T-helper 2 cell treated with Interferon-gamma antibody and Interleukin-4, amounts not matched to agents 5 μg/mL and 100 μg/mL, for 36 hours (primary cell): ENCODE measurements at regions not wholly inside any gene's neighbourhood (a gene's known extent, or its start where the extent isn't known, plus 50 kb on each side); places are given as distances from the start of the nearest gene placed in this dataset.

ENCODE experiments used
- DNase-seq: peaks from one replicate; pipeline ENCODE4 v3.0.0; 2021; ENCODE audit warnings: low spot score
- H3K27ac Mint-ChIP-seq: one replicate; pipeline ENCODE4 v1.8.0; 2021; ENCODE audit warnings: mild to moderate bottlenecking, mixed read lengths
- H3K27me3 Mint-ChIP-seq: one replicate; pipeline ENCODE4 v1.8.0; 2021; ENCODE audit warnings: low read depth, mixed read lengths
- H3K36me3 Mint-ChIP-seq: one replicate; pipeline ENCODE4 v1.8.0; 2021; ENCODE audit warnings: low read depth, mixed read lengths
- H3K4me1 Mint-ChIP-seq: one replicate; pipeline ENCODE4 v1.8.0; 2021; ENCODE audit warnings: low read depth, mixed read lengths
- H3K4me3 Mint-ChIP-seq: one replicate; pipeline ENCODE4 v1.8.0; 2022; ENCODE audit warnings: mild to moderate bottlenecking, moderate library complexity, mixed read lengths
- H3K9me3 Mint-ChIP-seq: one replicate; pipeline ENCODE4 v1.8.0; 2021; ENCODE audit warnings: mixed read lengths

DNA sequence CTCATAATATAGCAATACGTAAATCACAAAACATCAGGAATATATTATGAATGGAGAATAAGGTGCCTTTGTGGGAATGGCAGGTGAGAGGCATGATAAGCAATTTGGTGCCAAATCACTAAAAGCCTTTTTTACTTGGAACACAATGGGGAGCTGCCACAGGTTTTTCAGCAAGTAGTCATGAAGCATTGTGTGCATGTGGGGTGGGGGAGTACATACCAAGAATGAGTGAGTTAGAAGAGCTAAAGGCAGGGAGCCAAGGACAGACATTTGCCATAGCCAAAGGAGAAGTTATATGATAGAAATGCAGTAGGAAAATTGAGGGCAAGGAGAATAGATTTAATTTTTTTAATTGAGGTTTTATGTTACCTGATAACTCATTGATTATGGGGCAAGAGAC is 445.0 kb upstream of the SMC2 start:
- Mint-ChIP-seq H3K4me1 (no peaks in the 10 kb centered on the region), H3K4me3 (no peak overlapping the region), H3K36me3 (no peaks in the 10 kb centered on the region), H3K27ac (no peak overlapping the region), H3K9me3 (no peaks in the 10 kb centered on the region), H3K27me3 (no peaks in the 10 kb centered on the region)
- no peak for DNase-seq

DNA sequence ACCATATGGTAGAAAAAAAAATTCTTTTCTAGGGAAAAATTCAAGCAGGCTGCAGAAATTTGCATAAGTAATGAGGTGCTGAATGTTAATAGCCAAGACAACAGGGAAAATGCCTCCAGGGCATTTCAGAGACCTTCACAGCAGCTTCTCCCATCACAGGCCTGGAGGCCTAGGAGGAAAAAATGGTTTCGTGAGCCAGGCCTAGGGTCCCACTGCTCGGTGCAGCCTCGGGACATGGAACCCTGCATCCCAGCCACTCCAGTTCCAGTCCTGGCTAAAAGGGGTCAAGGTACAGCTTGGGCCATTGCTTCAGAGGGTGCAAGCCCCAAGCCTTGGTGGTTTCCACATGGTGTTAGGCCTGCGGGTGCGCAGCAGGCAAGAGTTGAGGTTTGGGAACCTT is 436.0 kb upstream of the SMC2 start:
- Mint-ChIP-seq H3K4me1 (no peaks in the 10 kb centered on the region), H3K4me3 (no peak overlapping the region), H3K27me3 (no peaks in the 10 kb centered on the region), H3K9me3 (peaks cover 14% of the 10 kb centered on the region), H3K36me3 (no peaks in the 10 kb centered on the region), H3K27ac (no peak overlapping the region)
- no peak for DNase-seq

DNA sequence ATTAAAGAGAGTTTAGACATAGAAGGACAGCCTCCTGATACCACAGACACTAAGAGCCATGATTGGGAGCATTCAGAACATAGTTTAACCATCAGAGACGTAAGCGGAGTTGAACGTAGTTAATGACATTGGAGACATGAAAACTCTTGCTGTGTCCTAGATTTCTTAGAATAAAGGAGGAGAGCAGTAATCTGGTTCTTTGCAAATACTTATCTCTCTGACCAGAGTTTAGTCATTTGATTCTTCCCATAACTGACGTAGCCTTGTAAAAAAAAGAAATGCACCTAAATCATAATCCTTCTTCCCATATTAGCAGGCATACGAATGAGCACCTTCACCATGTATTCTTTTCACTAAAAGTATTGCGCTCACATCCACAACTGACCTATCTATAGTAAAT is 433.3 kb upstream of the SMC2 start:
- Mint-ChIP-seq H3K9me3 (peaks cover 14% of the 10 kb centered on the region), H3K27ac (no peak overlapping the region), H3K4me1 (no peaks in the 10 kb centered on the region), H3K27me3 (no peaks in the 10 kb centered on the region), H3K4me3 (no peak overlapping the region), H3K36me3 (no peaks in the 10 kb centered on the region)
- DNase-seq, result no peak

DNA sequence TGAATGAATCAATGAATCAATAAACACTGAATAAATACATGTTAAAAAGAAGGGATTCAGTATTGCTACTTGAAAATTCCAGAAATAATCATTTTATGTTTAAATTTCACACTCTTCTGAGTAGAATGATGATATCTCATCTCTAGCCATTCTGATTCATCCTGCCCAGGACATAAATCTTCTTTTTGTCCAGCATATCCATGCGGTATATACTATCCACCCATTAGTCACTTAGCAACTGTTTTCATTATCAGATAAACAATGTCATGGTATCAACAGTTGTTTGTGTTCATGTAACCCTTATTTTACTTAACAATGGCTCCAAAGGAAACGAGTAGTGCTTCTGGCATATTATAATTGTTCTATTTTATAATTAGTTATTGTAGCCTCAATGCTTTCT is 432.4 kb upstream of the SMC2 start:
- H3K9me3 Mint-ChIP-seq, result peaks cover 14% of the 10 kb centered on the region
- no peak overlapping the region for H3K4me3 Mint-ChIP-seq
- H3K36me3 Mint-ChIP-seq, result no peaks in the 10 kb centered on the region
- no peaks in the 10 kb centered on the region for H3K27me3 Mint-ChIP-seq
- no peaks in the 10 kb centered on the region for H3K4me1 Mint-ChIP-seq
- H3K27ac Mint-ChIP-seq, result no peak overlapping the region
- DNase-seq, result no peak

DNA sequence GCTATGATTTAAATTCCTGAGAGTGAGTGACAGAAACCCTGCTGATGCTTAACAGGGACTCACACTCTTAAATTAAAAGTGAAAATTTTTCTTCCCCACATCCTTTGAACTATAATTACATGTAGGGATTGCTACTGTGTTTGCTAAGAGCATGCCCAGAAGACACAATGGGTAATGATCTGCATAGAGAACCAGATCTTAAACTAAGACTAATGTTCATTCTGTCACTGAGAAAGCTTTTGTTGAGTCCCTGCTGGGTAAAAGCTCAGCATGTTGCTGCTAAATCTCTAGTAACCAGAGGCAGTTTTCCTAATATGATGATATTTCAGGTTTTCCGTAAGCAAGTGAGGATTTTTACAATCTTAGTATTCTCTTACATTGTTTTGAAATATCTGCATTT is 424.8 kb upstream of the SMC2 start:
- H3K4me3 Mint-ChIP-seq, result no peak overlapping the region
- no peak overlapping the region for H3K27ac Mint-ChIP-seq
- H3K4me1 Mint-ChIP-seq, result no peaks in the 10 kb centered on the region
- no peaks in the 10 kb centered on the region for H3K9me3 Mint-ChIP-seq
- no peak for DNase-seq
- H3K27me3 Mint-ChIP-seq, result no peaks in the 10 kb centered on the region
- no peaks in the 10 kb centered on the region for H3K36me3 Mint-ChIP-seq

DNA sequence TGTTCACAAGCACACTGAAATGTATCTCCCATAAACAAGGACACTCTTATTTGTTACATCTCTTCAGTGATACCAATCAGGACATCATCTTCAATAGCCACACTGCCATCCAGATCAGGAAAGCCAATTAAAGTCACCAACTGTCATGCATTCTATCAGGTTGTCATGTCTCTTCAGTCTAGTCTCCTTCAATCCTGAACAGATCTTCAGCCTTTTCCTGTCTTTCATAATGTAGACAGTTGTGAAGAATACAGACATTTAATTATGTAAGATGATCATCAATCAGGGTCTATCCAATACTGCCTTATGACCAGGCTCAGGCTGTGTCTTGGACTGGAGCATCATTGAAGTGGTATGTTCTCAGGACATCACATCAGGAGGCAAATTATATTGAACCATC is 419.8 kb upstream of the SMC2 start:
- H3K4me1 Mint-ChIP-seq, result no peaks in the 10 kb centered on the region
- H3K9me3 Mint-ChIP-seq, result peaks cover 4% of the 10 kb centered on the region
- H3K27ac Mint-ChIP-seq, result no peak overlapping the region
- no peak for DNase-seq
- H3K4me3 Mint-ChIP-seq, result no peak overlapping the region
- no peaks in the 10 kb centered on the region for H3K36me3 Mint-ChIP-seq
- H3K27me3 Mint-ChIP-seq, result no peaks in the 10 kb centered on the region

DNA sequence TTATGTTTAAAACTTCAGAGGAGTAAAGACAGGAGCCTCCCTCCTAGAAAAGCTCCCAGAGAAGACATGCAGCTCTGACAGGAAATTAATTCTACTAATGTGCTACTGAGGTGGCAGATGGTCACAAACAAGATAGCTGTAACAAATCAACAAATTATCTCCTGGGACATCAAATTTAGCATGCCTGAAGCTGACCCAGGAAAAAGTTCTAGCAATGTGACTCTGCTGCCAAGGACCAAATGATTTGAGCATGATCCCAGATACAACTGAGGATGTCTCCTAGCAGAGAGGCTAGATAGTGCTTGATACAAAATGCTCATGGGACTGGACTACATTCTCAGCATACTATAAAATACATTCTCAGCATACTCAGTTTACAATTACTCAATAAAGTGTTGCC is 413.5 kb upstream of the SMC2 start:
- DNase-seq, result no peak
- Mint-ChIP-seq H3K4me3 (no peak overlapping the region), H3K27ac (no peak overlapping the region), H3K4me1 (no peaks in the 10 kb centered on the region), H3K27me3 (no peaks in the 10 kb centered on the region), H3K36me3 (no peaks in the 10 kb centered on the region), H3K9me3 (peaks cover under 1% of the 10 kb centered on the region)

DNA sequence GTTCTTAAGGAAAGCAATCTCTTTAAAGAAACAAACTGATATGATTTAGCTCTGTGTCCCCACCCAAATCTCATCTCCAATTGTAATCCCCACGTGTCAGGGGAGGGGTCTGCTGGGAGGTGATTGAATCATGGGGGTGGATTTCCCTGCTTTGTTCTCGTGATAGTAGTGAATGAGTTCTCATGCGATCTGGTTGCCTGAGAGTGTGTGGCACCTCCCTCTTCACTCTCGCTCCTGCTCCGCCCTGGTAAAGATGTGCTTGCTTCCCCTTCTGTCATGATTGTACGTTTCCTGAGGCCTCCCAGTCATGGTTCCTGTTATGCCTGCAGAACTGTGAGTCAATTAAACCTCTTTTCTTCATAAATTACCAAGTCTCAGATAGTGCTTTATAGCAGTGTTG is 412.7 kb upstream of the SMC2 start:
- no peaks in the 10 kb centered on the region for H3K4me1 Mint-ChIP-seq
- no peak for DNase-seq
- no peaks in the 10 kb centered on the region for H3K36me3 Mint-ChIP-seq
- H3K27ac Mint-ChIP-seq, result no peak overlapping the region
- no peak overlapping the region for H3K4me3 Mint-ChIP-seq
- H3K9me3 Mint-ChIP-seq, result no peaks in the 10 kb centered on the region
- H3K27me3 Mint-ChIP-seq, result no peaks in the 10 kb centered on the region

DNA sequence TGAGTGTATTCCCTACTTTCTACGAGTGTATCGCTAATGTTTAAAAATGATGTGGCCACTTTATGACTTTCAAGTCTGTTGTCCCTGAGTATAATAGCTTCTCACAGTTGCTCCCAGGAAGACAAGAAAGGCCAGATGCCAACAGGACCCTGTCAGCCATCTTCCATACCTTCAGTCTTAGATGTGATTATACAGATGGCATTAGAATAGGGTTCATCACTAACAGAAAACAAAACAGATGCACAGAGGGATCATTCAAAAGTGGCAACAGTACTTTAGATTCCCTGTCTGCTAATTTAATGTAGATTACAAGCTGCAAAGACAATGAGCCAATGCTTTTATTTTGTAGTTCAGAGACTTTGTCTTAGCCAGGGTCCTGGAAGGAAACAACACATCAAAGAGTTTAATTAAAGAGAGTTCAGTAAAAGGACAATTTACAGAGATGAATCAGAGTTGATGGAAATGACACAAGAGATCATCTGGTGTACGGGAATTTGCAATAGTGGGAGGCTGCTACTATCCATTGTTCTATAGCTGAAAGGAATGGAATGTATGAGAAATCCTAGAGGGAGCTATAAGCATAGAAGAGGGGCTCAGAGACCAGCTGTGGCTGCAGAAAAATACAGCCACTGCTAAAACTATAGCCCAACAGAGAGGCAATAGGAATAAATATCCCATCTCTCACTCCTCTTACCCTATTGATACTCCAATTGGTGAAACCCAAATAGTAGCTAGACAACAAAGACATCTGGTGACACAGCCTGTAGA is 393.7 kb upstream of the SMC2 start:
- Mint-ChIP-seq H3K27ac (no peak overlapping the region), H3K27me3 (no peaks in the 10 kb centered on the region), H3K4me3 (no peak overlapping the region), H3K4me1 (no peaks in the 10 kb centered on the region), H3K36me3 (no peaks in the 10 kb centered on the region), H3K9me3 (no peaks in the 10 kb centered on the region)
- DNase-seq, result no peak

DNA sequence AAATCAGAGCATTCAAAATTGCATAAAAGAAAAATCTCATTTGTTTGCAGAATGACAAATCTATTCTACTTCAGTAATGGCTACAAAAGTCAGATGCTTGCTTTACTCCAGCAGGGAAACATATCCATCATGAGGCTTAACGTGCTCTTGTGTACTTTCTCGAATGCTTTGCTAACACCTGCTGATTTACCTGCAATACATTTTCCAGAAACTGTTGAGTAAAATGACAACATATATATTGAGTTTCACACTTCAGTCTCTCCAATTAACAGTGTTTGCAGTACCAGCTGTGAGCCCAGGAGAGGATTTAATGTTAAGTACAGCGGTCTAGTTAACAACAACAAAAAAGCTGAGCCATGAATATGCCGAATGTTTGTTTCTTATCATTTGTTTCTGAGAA is 391.5 kb upstream of the SMC2 start:
- no peaks in the 10 kb centered on the region for H3K36me3 Mint-ChIP-seq
- no peaks in the 10 kb centered on the region for H3K4me1 Mint-ChIP-seq
- no peak overlapping the region for H3K27ac Mint-ChIP-seq
- no peak overlapping the region for H3K4me3 Mint-ChIP-seq
- no peaks in the 10 kb centered on the region for H3K27me3 Mint-ChIP-seq
- no peaks in the 10 kb centered on the region for H3K9me3 Mint-ChIP-seq
- no peak for DNase-seq

DNA sequence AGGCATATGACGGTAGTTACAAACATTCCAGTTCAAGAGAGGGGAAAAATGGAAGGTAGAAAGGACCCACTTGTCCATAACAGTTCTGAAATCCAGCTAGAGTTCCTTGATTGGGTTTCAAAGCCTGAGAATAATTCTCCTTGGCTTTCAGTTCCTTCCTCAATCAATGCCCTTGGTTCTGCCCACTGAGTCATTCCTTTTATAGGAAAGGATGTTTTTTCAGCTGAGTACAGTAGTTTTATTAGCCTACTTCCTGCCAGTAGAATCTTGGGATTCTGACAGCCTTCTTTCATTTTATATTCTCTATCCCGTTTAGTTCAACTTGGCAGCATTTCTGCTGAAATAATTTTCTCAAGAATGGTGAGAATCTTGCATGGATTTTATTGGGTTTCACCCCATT is 386.9 kb upstream of the SMC2 start:
- Mint-ChIP-seq H3K9me3 (no peaks in the 10 kb centered on the region), H3K36me3 (no peaks in the 10 kb centered on the region), H3K27me3 (no peaks in the 10 kb centered on the region), H3K4me3 (no peak overlapping the region), H3K27ac (no peak overlapping the region), H3K4me1 (no peaks in the 10 kb centered on the region)
- no peak for DNase-seq

DNA sequence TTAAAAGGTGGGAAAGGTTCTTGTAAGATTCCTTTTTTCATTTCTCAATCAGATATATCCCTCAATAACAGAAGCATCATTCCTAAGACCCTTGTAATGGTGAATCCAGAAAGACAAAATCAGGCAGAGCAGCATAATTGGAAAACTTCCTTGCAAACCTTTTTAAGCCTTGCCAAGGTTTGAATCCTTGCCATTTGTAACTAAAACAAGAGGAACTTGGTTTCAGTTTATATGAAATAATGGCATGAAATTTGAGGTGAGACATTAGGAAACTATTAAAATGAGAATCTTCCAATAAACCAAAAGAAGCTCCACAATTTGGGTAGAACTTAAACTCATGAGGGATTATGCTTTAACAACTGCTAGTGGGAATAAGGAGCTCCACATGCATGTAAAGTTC is 384.7 kb upstream of the SMC2 start:
- H3K4me1 Mint-ChIP-seq, result no peaks in the 10 kb centered on the region
- H3K9me3 Mint-ChIP-seq, result no peaks in the 10 kb centered on the region
- H3K27me3 Mint-ChIP-seq, result no peaks in the 10 kb centered on the region
- no peak overlapping the region for H3K4me3 Mint-ChIP-seq
- no peak overlapping the region for H3K27ac Mint-ChIP-seq
- no peaks in the 10 kb centered on the region for H3K36me3 Mint-ChIP-seq
- no peak for DNase-seq

DNA sequence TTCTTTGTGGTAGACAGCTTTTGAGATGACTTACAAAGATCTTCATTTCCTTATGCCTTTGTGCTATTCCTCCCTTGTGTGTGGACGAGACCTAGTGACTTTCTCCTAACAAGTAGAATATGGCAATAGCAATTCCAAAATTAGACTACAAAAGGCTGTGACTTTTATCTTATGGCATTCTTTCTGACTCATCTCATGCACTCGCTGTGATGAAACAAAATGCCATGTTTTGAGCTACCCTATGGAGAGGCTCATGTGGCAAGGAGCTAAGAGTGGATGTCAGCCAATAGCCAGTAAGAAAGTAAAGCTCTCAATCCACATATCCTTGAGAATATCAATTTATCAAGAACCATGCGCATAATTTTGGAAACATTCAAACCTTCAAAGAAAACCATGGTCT is 380.5 kb upstream of the SMC2 start:
- Mint-ChIP-seq H3K4me3 (no peak overlapping the region), H3K36me3 (no peaks in the 10 kb centered on the region), H3K27me3 (no peaks in the 10 kb centered on the region), H3K4me1 (no peaks in the 10 kb centered on the region), H3K27ac (no peak overlapping the region), H3K9me3 (peaks cover 4% of the 10 kb centered on the region)
- no peak for DNase-seq

DNA sequence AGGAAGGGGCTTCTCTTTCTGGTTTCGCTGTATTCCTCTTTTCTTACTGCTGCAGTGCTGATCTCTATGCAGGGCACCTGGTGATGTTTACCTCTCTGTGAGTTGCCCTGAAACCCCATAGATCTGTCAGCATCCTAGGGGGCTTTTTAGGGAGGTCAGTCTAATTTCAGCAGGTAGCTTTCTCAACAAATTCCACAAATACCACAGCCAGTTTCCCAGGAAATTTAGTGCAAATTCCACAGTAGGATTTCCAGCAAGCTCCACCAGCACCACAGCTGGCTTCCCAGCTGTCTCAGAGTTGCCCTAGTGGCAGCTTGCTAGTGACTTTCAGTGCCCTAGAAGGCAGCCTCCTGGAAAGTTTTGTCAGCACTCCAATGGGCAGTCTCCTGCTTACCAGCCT is 379.1 kb upstream of the SMC2 start:
- no peaks in the 10 kb centered on the region for H3K36me3 Mint-ChIP-seq
- no peaks in the 10 kb centered on the region for H3K4me1 Mint-ChIP-seq

DNA sequence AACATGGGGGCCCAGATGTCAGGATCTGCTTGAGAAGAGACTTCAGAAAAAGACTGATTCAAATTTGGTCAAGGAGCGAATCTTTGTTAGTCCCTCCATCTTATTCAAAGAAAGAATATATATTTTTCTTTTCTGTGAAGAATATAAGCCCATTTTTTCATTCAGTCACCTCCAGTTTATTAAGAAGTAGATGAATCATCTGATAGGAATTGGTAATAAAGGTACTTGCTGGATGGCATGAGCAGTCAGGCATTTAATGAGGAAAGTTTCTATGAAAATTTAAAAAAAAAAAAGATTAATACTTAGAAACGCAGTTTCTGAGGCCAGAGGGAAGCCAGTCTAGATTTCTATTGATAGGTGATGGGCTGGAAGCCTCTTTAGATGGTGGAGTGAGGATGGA is 373.1 kb upstream of the SMC2 start:
- Mint-ChIP-seq H3K27me3 (no peaks in the 10 kb centered on the region), H3K36me3 (no peaks in the 10 kb centered on the region), H3K4me1 (no peaks in the 10 kb centered on the region), H3K4me3 (no peak overlapping the region), H3K9me3 (peaks cover 4% of the 10 kb centered on the region), H3K27ac (no peak overlapping the region)
- no peak for DNase-seq

More for the DNA sequence above, 379.1 kb upstream of the SMC2 start:
- DNase-seq, result no peak
- no peak overlapping the region for H3K27ac Mint-ChIP-seq
- no peak overlapping the region for H3K4me3 Mint-ChIP-seq
- H3K9me3 Mint-ChIP-seq, result peaks cover 4% of the 10 kb centered on the region
- no peaks in the 10 kb centered on the region for H3K27me3 Mint-ChIP-seq
